ENCODE measurements at regions not wholly inside any gene's neighbourhood (a gene's known extent, or its start where the extent isn't known, plus 50 kb on each side); places are given as distances from the start of the nearest gene placed in this dataset.

DNA sequence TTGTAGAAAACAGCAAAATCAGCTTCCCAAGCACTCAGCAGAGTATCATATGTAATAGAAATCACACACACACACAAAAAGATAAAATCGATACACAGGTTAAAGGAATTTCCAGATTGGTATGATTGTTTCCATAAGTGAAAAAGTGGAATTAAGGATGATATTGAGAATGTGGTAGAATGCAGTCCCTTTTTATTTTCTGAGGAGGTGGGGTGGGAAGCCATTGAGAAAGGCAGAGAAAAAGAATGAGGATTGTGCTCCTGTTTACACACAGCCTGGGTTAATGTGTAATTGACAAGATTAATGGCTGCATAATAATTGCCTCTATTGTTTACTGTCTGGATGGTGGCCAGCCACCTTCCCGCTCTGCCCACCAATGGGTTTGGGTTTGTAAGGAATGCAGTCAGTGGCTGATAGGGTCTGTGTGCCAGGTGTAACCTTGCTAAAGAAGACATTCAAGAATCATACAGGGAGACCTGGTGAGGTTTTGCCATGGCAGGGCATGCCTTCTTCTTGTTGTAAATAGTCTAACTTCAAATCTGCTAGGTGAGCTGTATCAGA, 177.2 kb upstream of the MAP3K1 start (continued):
- TF ChIP-seq, protein P1, sequence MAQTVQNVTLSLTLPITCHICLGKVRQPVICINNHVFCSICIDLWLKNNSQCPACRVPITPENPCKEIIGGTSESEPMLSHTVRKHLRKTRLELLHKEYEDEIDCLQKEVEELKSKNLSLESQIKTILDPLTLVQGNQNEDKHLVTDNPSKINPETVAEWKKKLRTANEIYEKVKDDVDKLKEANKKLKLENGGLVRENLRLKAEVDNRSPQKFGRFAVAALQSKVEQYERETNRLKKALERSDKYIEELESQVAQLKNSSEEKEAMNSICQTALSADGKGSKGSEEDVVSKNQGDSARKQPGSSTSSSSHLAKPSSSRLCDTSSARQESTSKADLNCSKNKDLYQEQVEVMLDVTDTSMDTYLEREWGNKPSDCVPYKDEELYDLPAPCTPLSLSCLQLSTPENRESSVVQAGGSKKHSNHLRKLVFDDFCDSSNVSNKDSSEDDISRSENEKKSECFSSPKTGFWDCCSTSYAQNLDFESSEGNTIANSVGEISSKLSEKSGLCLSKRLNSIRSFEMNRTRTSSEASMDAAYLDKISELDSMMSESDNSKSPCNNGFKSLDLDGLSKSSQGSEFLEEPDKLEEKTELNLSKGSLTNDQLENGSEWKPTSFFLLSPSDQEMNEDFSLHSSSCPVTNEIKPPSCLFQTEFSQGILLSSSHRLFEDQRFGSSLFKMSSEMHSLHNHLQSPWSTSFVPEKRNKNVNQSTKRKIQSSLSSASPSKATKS (CRISPR knock-in tag; IDR thresholded peaks at IDR 0.05) = no peak
- TF ChIP-seq SKI (IDR thresholded peaks at IDR 0.05; ENCODE audit: partially characterized antibody) = peak; percentile 33
- peak; percentile 61; the same call in 1 of the 2 replicates for TF ChIP-seq RXRB (CRISPR knock-in tag; IDR thresholded peaks at IDR 0.05; ENCODE audit: borderline replicate concordance)
- no peak for TF ChIP-seq HNF4G (IDR thresholded peaks at IDR 0.05; ENCODE audit: borderline replicate concordance, low read depth, low read length)
- no peak for TF ChIP-seq HNF4G (CRISPR knock-in tag; IDR thresholded peaks at IDR 0.05; ENCODE audit: borderline replicate concordance, low read depth)
- no peak for TF ChIP-seq ZNF460 (CRISPR knock-in tag; IDR thresholded peaks at IDR 0.05; ENCODE audit: borderline replicate concordance)
- TF ChIP-seq ZNF205 (CRISPR knock-in tag; IDR thresholded peaks at IDR 0.05) = no peak

DNA sequence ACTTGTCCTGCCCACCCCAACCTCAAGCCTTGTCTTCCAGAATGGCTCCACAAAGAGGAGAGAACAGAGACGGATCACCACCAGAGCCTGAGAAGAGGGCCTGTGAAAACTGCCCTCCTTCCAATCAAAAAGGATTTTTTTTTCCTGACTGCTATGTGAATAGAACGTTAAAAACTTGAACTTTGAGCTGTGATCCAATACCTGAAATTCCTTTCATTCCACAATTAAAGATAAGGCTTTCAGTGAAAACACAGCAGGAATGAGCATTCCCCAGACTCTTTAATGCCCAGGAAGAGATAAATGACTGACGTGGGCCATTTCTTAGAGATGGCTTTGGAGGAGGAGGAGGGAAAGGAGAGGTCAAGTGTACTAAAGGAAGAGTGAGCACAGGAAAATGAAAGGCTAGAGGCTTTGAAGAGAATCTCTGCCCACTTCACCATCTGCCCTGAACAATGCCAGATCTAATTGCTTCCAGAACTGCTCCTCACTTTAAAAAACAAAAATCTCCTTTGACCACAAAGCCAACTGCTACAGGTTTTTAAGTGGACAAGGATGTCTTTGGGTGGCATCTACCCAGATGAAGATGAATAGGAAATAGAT, 177.9 kb upstream of the MAP3K1 start:
- H3K36me3 ChIP-seq (replicated peaks in 1 of 2; ENCODE audit: control insufficient read depth in 1 of 2, insufficient read depth in 2 of 2, low read length in 2 of 2) = no peaks in the 10 kb centered on the region
- no peaks in the 10 kb centered on the region for H3K79me2 ChIP-seq (ENCODE audit: insufficient read depth, low read length)
- no peaks in the 10 kb centered on the region for H3K9me3 ChIP-seq (ENCODE audit: low read length)
- H3K4me1 ChIP-seq (ENCODE audit: insufficient read depth, low read length) = peaks cover 72% of the 10 kb centered on the region
- DNase-seq (ENCODE audit: low spot score) = peak; percentile 93
- H3K27me3 ChIP-seq (ENCODE audit: control insufficient read depth in 1 of 2, insufficient read depth in 2 of 2, low read length in 2 of 2) = no peaks in the 10 kb centered on the region
- 4% methylated on average over 3 of the region's 3 CpGs for WGBS (ENCODE audit: low lambda C conversion rate)
- H2AFZ ChIP-seq (ENCODE audit: low read length) = no peak overlapping the region
- CTCF ChIA-PET (ENCODE audit: low intra/inter-chr PET ratio, low total read pairs) = no interaction called here
- in situ Hi-C loops (cut with HindIII; ENCODE audit: extremely low pct_ligation_motif_present, low pct_unique_long_range_greater_than_20kb) (no loop called here), intact Hi-C loops (cut with micrococcal nuclease; ENCODE audit: unreplicated experiment) (loop anchor here (1.0 to 10.0 kb wide), 5 partner anchors 40 to 367 kb away; partner anchors contain the start of gene MAP3K1)
- H4K20me1 ChIP-seq (ENCODE audit: insufficient read depth, low read length) = no peaks in the 10 kb centered on the region
- ATAC-seq = peak; percentile 65
- peak overlapping the region; percentile 89 for H3K27ac ChIP-seq (ENCODE audit: extremely low read length, insufficient read depth, low read length)
- H3K4me3 ChIP-seq (replicated peaks in 1 of 3; ENCODE audit: insufficient read depth in 1 of 3, low read depth in 2 of 3, low read length in 3 of 3) = peak overlapping the region in 2 of 3 experiments; percentile 24 to 41; a peak in 2 of 6 replicates
- POLR2A ChIA-PET = interaction anchor here (0.7 to 1.5 kb wide), 6 partner anchors 32 to 201 kb away, joined by 3 to 7 read pairs (median 4); no protein-coding TSS in a partner anchor
- H3K4me2 ChIP-seq (ENCODE audit: low read depth, low read length) = peak overlapping the region; percentile 82
- peak overlapping the region; percentile 69 for H3K9ac ChIP-seq (ENCODE audit: insufficient read depth, low read depth, low read length)
- no TSS peak for BruUV-seq (replicated peaks)
- peak; percentile 95 for FAIRE-seq
- TF ChIP-seq THYN1 (CRISPR knock-in tag; IDR thresholded peaks at IDR 0.05; ENCODE audit: borderline replicate concordance, low read depth) = no peak
- TF ChIP-seq, protein P2, sequence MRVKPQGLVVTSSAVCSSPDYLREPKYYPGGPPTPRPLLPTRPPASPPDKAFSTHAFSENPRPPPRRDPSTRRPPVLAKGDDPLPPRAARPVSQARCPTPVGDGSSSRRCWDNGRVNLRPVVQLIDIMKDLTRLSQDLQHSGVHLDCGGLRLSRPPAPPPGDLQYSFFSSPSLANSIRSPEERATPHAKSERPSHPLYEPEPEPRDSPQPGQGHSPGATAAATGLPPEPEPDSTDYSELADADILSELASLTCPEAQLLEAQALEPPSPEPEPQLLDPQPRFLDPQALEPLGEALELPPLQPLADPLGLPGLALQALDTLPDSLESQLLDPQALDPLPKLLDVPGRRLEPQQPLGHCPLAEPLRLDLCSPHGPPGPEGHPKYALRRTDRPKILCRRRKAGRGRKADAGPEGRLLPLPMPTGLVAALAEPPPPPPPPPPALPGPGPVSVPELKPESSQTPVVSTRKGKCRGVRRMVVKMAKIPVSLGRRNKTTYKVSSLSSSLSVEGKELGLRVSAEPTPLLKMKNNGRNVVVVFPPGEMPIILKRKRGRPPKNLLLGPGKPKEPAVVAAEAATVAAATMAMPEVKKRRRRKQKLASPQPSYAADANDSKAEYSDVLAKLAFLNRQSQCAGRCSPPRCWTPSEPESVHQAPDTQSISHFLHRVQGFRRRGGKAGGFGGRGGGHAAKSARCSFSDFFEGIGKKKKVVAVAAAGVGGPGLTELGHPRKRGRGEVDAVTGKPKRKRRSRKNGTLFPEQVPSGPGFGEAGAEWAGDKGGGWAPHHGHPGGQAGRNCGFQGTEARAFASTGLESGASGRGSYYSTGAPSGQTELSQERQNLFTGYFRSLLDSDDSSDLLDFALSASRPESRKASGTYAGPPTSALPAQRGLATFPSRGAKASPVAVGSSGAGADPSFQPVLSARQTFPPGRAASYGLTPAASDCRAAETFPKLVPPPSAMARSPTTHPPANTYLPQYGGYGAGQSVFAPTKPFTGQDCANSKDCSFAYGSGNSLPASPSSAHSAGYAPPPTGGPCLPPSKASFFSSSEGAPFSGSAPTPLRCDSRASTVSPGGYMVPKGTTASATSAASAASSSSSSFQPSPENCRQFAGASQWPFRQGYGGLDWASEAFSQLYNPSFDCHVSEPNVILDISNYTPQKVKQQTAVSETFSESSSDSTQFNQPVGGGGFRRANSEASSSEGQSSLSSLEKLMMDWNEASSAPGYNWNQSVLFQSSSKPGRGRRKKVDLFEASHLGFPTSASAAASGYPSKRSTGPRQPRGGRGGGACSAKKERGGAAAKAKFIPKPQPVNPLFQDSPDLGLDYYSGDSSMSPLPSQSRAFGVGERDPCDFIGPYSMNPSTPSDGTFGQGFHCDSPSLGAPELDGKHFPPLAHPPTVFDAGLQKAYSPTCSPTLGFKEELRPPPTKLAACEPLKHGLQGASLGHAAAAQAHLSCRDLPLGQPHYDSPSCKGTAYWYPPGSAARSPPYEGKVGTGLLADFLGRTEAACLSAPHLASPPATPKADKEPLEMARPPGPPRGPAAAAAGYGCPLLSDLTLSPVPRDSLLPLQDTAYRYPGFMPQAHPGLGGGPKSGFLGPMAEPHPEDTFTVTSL (CRISPR knock-in tag; IDR thresholded peaks at IDR 0.05; ENCODE audit: borderline replicate concordance) = peak; percentile 88; the same call in 1 of the 2 replicates
- 0 out of 2 replicates have a peak, but pooled peaks have one; percentile 22 for TF ChIP-seq ONECUT2 (CRISPR knock-in tag; IDR thresholded peaks at IDR 0.05)
- TF ChIP-seq ZNF556 (CRISPR knock-in tag; IDR thresholded peaks at IDR 0.05; ENCODE audit: borderline replicate concordance) = no peak; the same call in 1 of the 2 replicates
- 0 out of 2 replicates have a peak, but pooled peaks have one; percentile 34 for TF ChIP-seq ZNF605 (CRISPR knock-in tag; IDR thresholded peaks at IDR 0.05)
- no peak for TF ChIP-seq TCF7L2 (IDR thresholded peaks at IDR 0.05; ENCODE audit: low read depth, low read length)
- no peak for TF ChIP-seq SUZ12 (IDR thresholded peaks at IDR 0.05; ENCODE audit: low read depth, low read length)
- peak; percentile 33; the same call in 1 of the 2 replicates for TF ChIP-seq FOXJ3 (CRISPR knock-in tag; IDR thresholded peaks at IDR 0.05; ENCODE audit: borderline replicate concordance)

Measured in HepG2 (cell line).